T-cell (primary cell): ENCODE measurements at regions not wholly inside any gene's neighbourhood (a gene's known extent, or its start where the extent isn't known, plus 50 kb on each side); places are given as distances from the start of the nearest gene placed in this dataset.

Experiments
- ATAC-seq, 4 experiments: fragments of 200-7000 bp in 3 of 4; fragments of 150-1000 bp in 1 of 4; cut with Tn5 transposase; replicated peaks in 1 of 4; 1 replicate in 3 of 4; 2 replicates in 1 of 4; pipeline ENCODE4 v1.10.0; 2021; ENCODE audit warnings: moderate library complexity in 3 of 4, mild to moderate bottlenecking in 2 of 4, moderate number of reproducible peaks in 1 of 4
- CTCF ChIA-PET, 2 donors: fragments of 300-600 bp; sonication (Branson Sonifier 250); formaldehyde crosslinking; loops; one replicate each; lab custom pipeline; 2022; ENCODE audit warnings: antibody characterized with exemption in 2 of 2; lab: Charles Lee
- POLR2A ChIA-PET, 2 donors: fragments of 300-600 bp; sonication (Branson Sonifier 250); formaldehyde crosslinking; loops; one replicate each; lab custom pipeline; 2022; ENCODE audit warnings: antibody characterized with exemption in 2 of 2; lab: Charles Lee
- DNase-seq, 35 experiments: peaks; one replicate each; pipeline versions ENCODE4 v3.0.0 to v3.0.0-alpha.2; 2013 to 2023
- H3K27ac ChIP-seq: one replicate; pipeline ENCODE4 v1.5.1; 2013; ENCODE audit warnings: low read length
- H3K27me3 ChIP-seq, 2 experiments: replicated peaks in 1 of 2; 1 replicate in 1 of 2; 2 replicates in 1 of 2; pipeline versions ENCODE4 v1.6.1 to v1.7.0; 2013; ENCODE audit warnings: low read length in 1 of 2, mixed read lengths in 1 of 2; ENCODE audit not compliant: control insufficient read depth in 2 of 2, insufficient read depth in 2 of 2; ENCODE audit errors: extremely low read depth in 1 of 2
- H3K36me3 ChIP-seq, 2 donors: 1 replicate in 1 of 2; 2 replicates in 1 of 2; pipeline versions ENCODE4 v1.6.1 to v1.7.0; 2013; ENCODE audit warnings: low read length in 1 of 2; ENCODE audit not compliant: control insufficient read depth in 2 of 2, insufficient read depth in 1 of 2; ENCODE audit errors: extremely low read depth in 1 of 2
- H3K4me1 ChIP-seq, 2 experiments: 1 replicate in 1 of 2; 2 replicates in 1 of 2; pipeline versions ENCODE4 v1.6.1 to v1.7.0; 2013; ENCODE audit warnings: low read length in 2 of 2, mixed read lengths in 1 of 2; ENCODE audit not compliant: insufficient read depth in 2 of 2, control insufficient read depth in 1 of 2; ENCODE audit errors: extremely low read depth in 1 of 2
- H3K4me3 ChIP-seq, 2 donors: 1 replicate in 1 of 2; 2 replicates in 1 of 2; pipeline versions ENCODE4 v1.5.1 to v1.7.0; 2013; ENCODE audit warnings: mild to moderate bottlenecking in 2 of 2, low read length in 1 of 2, moderate library complexity in 1 of 2; ENCODE audit not compliant: control insufficient read depth in 1 of 2; ENCODE audit errors: extremely low read depth in 1 of 2
- H3K9me3 ChIP-seq: 2 replicates; pipeline ENCODE4 v1.7.0; 2013
- H3K27ac Mint-ChIP-seq, 2 donors: one replicate each; pipeline ENCODE4 v1.8.0; 2020 to 2021; ENCODE audit warnings: mild to moderate bottlenecking in 2 of 2, mixed read lengths in 2 of 2
- H3K27me3 Mint-ChIP-seq, 2 donors: one replicate each; pipeline ENCODE4 v1.8.0; 2021 to 2022; ENCODE audit warnings: mixed read lengths in 2 of 2
- H3K36me3 Mint-ChIP-seq: one replicate; pipeline ENCODE4 v1.8.0; 2021; ENCODE audit warnings: mixed read lengths
- H3K4me1 Mint-ChIP-seq, 3 donors: one replicate each; pipeline ENCODE4 v1.8.0; 2020 to 2022; ENCODE audit warnings: mixed read lengths in 3 of 3, mild to moderate bottlenecking in 1 of 3
- H3K4me3 Mint-ChIP-seq, 3 donors: one replicate each; pipeline ENCODE4 v1.8.0; 2020 to 2022; ENCODE audit warnings: mild to moderate bottlenecking in 3 of 3, mixed read lengths in 3 of 3, moderate library complexity in 3 of 3
- H3K9me3 Mint-ChIP-seq, 3 donors: one replicate each; pipeline ENCODE4 v1.8.0; 2020 to 2022; ENCODE audit warnings: mixed read lengths in 3 of 3
- WGBS: methylation state at CpG from one replicate; pipeline ENCODE4 v1.1.5; 2013; ENCODE audit warnings: missing lambda C conversion rate; ENCODE audit not compliant: insufficient coverage; 5-methylcytosine and 5-hydroxymethylcytosine counted together

- Histone ChIP-seq H3K4me3 (no peak overlapping the region), H3K27ac (no peak overlapping the region), H3K36me3 (no peaks in the 10 kb centered on the region), H3K9me3 (no peaks in the 10 kb centered on the region), H3K27me3 (no peaks in the 10 kb centered on the region), H3K4me1 (peaks cover 0 to 2% of the 10 kb centered on the region in 2 experiments)
- peak in 1 of 4 experiments; percentile 21 for ATAC-seq
- DNase-seq: no peak
- Mint-ChIP-seq H3K27me3 (no peaks in the 10 kb centered on the region), H3K9me3 (no peaks in the 10 kb centered on the region), H3K4me1 (peaks cover 25 to 36% (median 32%) of the 10 kb centered on the region in 3 donors), H3K27ac (no peak overlapping the region), H3K4me3 (no peak overlapping the region), H3K36me3 (no peaks in the 10 kb centered on the region)
- ChIA-PET POLR2A (no interaction called here), CTCF (interaction anchor here in 1 of 2 donors (1.1 kb wide), 1 partner anchor 84 kb away, joined by 3 read pairs; no protein-coding TSS in a partner anchor)
- WGBS: no CpG with 5 or more reads among the region's 3 CpGs
These were observed 124.9 kb upstream of the TMEM170B start for GRCh38 chr6:11412616-11413015.

DNA sequence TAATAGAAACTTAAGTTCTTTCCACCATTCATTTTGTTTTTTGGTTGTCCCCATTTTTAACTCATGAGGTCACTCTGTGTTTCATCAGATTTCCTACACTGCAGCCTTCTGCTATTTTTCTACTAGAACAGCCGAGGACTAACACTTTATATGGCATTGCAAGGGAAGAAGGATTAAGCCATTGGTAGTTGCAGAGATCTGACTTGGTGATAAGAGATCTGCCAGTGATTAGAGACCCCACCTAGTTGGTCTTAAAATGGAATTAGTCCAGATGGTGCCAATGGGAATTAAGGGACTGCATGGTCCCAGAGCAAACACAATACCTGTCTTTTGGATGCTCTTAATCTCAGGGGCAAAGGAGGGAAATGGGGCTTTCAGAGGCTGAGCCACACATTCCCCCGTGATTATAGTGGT, 125.5 kb upstream of the TMEM170B start:
- DNase-seq (no peak), ATAC-seq (no peak)
- Histone ChIP-seq H3K4me1 (peaks cover 0 to 2% of the 10 kb centered on the region in 2 experiments), H3K27me3 (no peaks in the 10 kb centered on the region), H3K36me3 (no peaks in the 10 kb centered on the region), H3K4me3 (no peak overlapping the region), H3K9me3 (no peaks in the 10 kb centered on the region), H3K27ac (no peak overlapping the region)
- Mint-ChIP-seq H3K9me3 (no peaks in the 10 kb centered on the region), H3K36me3 (no peaks in the 10 kb centered on the region), H3K4me1 (peaks cover 25 to 36% (median 32%) of the 10 kb centered on the region in 3 donors), H3K4me3 (no peak overlapping the region), H3K27me3 (no peaks in the 10 kb centered on the region), H3K27ac (peak overlapping the region in 1 of 2 donors; percentile 44)
- POLR2A ChIA-PET: no interaction called here
- no CpG with 5 or more reads among the region's 2 CpGs for WGBS
- CTCF ChIA-PET: interaction anchor here in 1 of 2 donors (1.1 kb wide), 1 partner anchor 85 kb away, joined by 3 read pairs; no protein-coding TSS in a partner anchor

DNA sequence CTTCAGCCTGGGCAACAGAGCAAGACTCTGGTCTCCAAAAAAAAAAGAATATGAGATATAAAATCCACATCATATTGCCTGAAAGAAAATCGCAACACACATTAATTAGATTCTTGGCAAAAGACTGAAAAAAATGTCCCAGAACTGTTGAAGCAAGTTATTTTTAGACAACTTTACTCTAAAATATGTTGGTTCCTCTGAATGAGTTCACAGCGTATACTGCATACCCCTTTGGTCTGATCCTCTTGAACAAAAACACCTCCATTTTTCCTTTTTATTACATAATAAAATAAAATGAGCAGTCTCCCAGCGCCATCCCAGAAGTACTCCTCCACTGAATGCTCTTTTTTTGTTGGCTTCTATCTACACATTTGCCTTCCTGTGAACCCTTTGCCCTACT, 126.0 kb upstream of the TMEM170B start:
- ATAC-seq (no peak), DNase-seq (no peak)
- no peaks in the 10 kb centered on the region for H3K9me3 Mint-ChIP-seq
- Histone ChIP-seq H3K27me3 (no peaks in the 10 kb centered on the region), H3K9me3 (no peaks in the 10 kb centered on the region), H3K4me1 (peaks cover 0 to 2% of the 10 kb centered on the region in 2 experiments), H3K27ac (no peak overlapping the region), H3K36me3 (no peaks in the 10 kb centered on the region), H3K4me3 (no peak overlapping the region)
- peaks cover 25 to 36% (median 32%) of the 10 kb centered on the region in 3 donors for H3K4me1 Mint-ChIP-seq
- no peaks in the 10 kb centered on the region for H3K36me3 Mint-ChIP-seq
- WGBS: 86% methylated on average over 2 of the region's 3 CpGs
- H3K27ac Mint-ChIP-seq: peak overlapping the region in 1 of 2 donors; percentile 44
- CTCF ChIA-PET: no interaction called here
- H3K27me3 Mint-ChIP-seq: no peaks in the 10 kb centered on the region
- POLR2A ChIA-PET: no interaction called here
- H3K4me3 Mint-ChIP-seq: no peak overlapping the region

DNA sequence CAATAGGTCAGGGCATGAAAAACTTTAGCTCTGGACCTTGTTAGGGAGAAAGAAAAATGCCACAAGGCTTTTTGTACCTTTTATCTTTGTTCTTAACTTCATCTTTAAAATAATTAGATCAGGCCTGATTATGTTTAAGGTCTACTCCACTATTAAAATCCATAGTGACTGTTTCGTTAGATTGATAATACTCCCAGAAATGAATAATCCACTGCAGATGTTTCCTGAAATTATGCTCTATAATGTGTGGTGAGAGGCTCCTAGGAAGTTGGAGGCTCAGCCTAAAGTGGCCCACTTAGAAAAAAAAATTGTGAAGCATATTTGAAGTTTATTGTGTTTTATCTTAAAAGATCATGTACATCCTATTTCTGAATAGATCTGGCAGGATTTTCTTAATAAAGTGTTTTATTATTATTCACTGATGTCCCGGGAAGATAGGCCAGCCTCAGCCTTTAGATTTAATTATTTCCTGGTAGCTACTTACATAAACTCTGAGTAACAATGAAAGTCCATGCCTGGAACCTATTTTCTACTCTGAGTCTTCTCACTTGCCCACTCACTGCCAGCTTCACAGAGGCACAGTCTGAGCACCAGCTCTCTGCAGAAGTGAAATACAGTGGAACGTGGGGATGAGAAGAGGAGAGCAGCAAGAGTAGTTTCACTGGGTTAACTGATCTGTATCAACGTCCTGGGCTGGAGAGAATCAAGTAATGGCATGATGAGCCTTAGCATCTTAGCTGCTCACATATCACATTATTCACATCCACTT, 126.8 kb upstream of the TMEM170B start:
- peaks cover 0 to 2% of the 10 kb centered on the region in 2 experiments for H3K4me1 ChIP-seq
- ChIA-PET CTCF (no interaction called here), POLR2A (no interaction called here)
- H3K27me3 ChIP-seq: no peaks in the 10 kb centered on the region
- H3K9me3 Mint-ChIP-seq: no peaks in the 10 kb centered on the region
- H3K27ac Mint-ChIP-seq: no peak overlapping the region
- no CpG with 5 or more reads among the region's 4 CpGs for WGBS
- H3K4me1 Mint-ChIP-seq: peaks cover 25 to 38% (median 32%) of the 10 kb centered on the region in 3 donors
- ATAC-seq (no peak), DNase-seq (no peak)
- no peak overlapping the region for H3K4me3 ChIP-seq
- H3K4me3 Mint-ChIP-seq: no peak overlapping the region
- no peaks in the 10 kb centered on the region for H3K9me3 ChIP-seq
- H3K36me3 Mint-ChIP-seq: no peaks in the 10 kb centered on the region
- H3K27me3 Mint-ChIP-seq: no peaks in the 10 kb centered on the region
- H3K27ac ChIP-seq: no peak overlapping the region
- H3K36me3 ChIP-seq: no peaks in the 10 kb centered on the region

GRCh38 chr6:11409371-11409770, 128.2 kb upstream of the TMEM170B start:
- no peaks in the 10 kb centered on the region for H3K9me3 ChIP-seq
- ChIA-PET POLR2A (no interaction called here), CTCF (no interaction called here)
- no peak overlapping the region for H3K4me3 ChIP-seq
- H3K4me3 Mint-ChIP-seq: no peak overlapping the region
- DNase-seq (no peak), ATAC-seq (no peak)
- no peak overlapping the region for H3K27ac ChIP-seq
- no peaks in the 10 kb centered on the region for H3K36me3 Mint-ChIP-seq
- H3K27me3 ChIP-seq: no peaks in the 10 kb centered on the region
- H3K36me3 ChIP-seq: no peaks in the 10 kb centered on the region
- H3K9me3 Mint-ChIP-seq: no peaks in the 10 kb centered on the region
- H3K4me1 ChIP-seq: peaks cover 0 to 2% of the 10 kb centered on the region in 2 experiments
- H3K4me1 Mint-ChIP-seq: peaks cover 21 to 34% (median 21%) of the 10 kb centered on the region in 3 donors
- H3K27ac Mint-ChIP-seq: no peak overlapping the region
- no peaks in the 10 kb centered on the region for H3K27me3 Mint-ChIP-seq

DNA sequence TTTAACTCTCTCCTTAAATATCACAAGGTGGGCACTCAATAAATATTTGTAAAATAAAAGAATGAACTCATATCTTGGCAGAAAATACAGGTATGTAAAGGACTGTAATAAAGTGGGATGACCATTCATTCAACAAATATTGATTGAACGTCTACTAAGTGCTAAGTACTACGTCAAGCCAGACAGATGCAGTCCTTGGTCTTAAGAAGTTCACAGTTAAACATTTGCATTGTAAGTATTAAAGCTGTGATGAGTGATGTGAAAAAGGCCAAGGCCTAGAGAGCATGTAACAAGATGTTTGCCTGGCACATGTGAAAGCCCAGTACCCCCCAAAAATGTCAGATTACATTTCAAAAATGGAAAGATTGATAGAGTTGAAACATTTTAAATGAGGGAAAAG, 130.1 kb upstream of the TMEM170B start:
- Mint-ChIP-seq H3K4me3 (no peak overlapping the region), H3K27ac (no peak overlapping the region), H3K4me1 (peaks cover 8 to 19% (median 10%) of the 10 kb centered on the region in 3 donors), H3K36me3 (no peaks in the 10 kb centered on the region), H3K9me3 (no peaks in the 10 kb centered on the region), H3K27me3 (no peaks in the 10 kb centered on the region)
- DNase-seq: no peak
- WGBS: no CpG with 5 or more reads among the region's 2 CpGs
- no peaks in the 10 kb centered on the region for H3K27me3 ChIP-seq
- H3K27ac ChIP-seq: no peak overlapping the region
- H3K36me3 ChIP-seq: no peaks in the 10 kb centered on the region
- ChIA-PET CTCF (no interaction called here), POLR2A (no interaction called here)
- no peak for ATAC-seq
- H3K4me3 ChIP-seq: no peak overlapping the region
- H3K4me1 ChIP-seq: peaks cover 0 to 2% of the 10 kb centered on the region in 2 experiments
- no peaks in the 10 kb centered on the region for H3K9me3 ChIP-seq
